ENCODE measurements at regions not wholly inside any gene's neighbourhood (a gene's known extent, or its start where the extent isn't known, plus 50 kb on each side); places are given as distances from the start of the nearest gene placed in this dataset.

DNA sequence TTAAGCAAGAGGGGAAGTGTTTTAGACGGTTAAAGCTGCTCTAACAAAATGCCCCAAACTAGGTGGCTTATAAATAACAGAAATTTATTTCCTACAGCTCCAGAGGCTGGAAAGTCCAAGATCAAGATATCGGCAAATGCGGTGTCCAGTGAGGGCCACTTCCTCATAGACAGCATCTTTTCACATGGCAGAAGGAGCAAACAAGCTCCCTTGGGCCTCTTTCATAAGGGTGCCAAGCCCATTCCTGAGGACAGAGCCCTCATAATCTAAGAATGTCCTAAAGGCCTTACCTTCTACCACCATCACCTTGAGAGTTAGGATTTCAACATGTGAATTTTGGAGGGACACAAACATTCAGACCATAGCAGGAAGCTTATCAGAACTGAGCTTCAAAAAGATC, 57.3 kb upstream of the PPP1CB start:
- H3K4me3 ChIP-seq (ENCODE audit: low read depth in 1 of 2, low read length in 2 of 2) = no peak overlapping the region

GRCh38 chr2:28695245-28695647, 56.4 kb upstream of the PPP1CB start:
- H3K4me1 ChIP-seq (ENCODE audit: control insufficient read depth in 1 of 2, insufficient read depth in 2 of 2, low read length in 2 of 2) = peaks cover 3 to 10% of the 10 kb centered on the region in 2 donors
- no peaks in the 10 kb centered on the region for H3K36me3 ChIP-seq (ENCODE audit: control insufficient read depth in 1 of 2, insufficient read depth in 2 of 2, low read length in 2 of 2)
- H3K27ac ChIP-seq (ENCODE audit: low read length) = no peak overlapping the region
- H3K4me3 ChIP-seq (ENCODE audit: low read depth in 1 of 2, low read length in 2 of 2) = peak overlapping the region in 1 of 2 donors; percentile 6
- H3K27me3 ChIP-seq (ENCODE audit: low read depth, low read length) = no peaks in the 10 kb centered on the region
- no peaks in the 10 kb centered on the region for H3K9me3 ChIP-seq (ENCODE audit: control insufficient read depth in 1 of 2, low read length in 2 of 2)

More for the DNA sequence above, 57.3 kb upstream of the PPP1CB start:
- no peak overlapping the region for H3K27ac ChIP-seq (ENCODE audit: low read length)
- no peaks in the 10 kb centered on the region for H3K36me3 ChIP-seq (ENCODE audit: control insufficient read depth in 1 of 2, insufficient read depth in 2 of 2, low read length in 2 of 2)
- peaks cover 3 to 10% of the 10 kb centered on the region in 2 donors for H3K4me1 ChIP-seq (ENCODE audit: control insufficient read depth in 1 of 2, insufficient read depth in 2 of 2, low read length in 2 of 2)
- no peaks in the 10 kb centered on the region for H3K9me3 ChIP-seq (ENCODE audit: control insufficient read depth in 1 of 2, low read length in 2 of 2)
- H3K27me3 ChIP-seq (ENCODE audit: low read depth, low read length) = no peaks in the 10 kb centered on the region

GRCh38 chr2:28696261-28696660, 55.4 kb upstream of the PPP1CB start:
- no peak overlapping the region for H3K27ac ChIP-seq (ENCODE audit: low read length)
- no peaks in the 10 kb centered on the region for H3K9me3 ChIP-seq (ENCODE audit: control insufficient read depth in 1 of 2, low read length in 2 of 2)
- H3K4me3 ChIP-seq (ENCODE audit: low read depth in 1 of 2, low read length in 2 of 2) = no peak overlapping the region

GRCh38 chr2:28697602-28698149, 54.0 kb upstream of the PPP1CB start:
- Histone ChIP-seq H3K27me3 (ENCODE audit: low read depth, low read length) (no peaks in the 10 kb centered on the region), H3K36me3 (ENCODE audit: control insufficient read depth in 1 of 2, insufficient read depth in 2 of 2, low read length in 2 of 2) (no peaks in the 10 kb centered on the region), H3K4me3 (ENCODE audit: low read depth in 1 of 2, low read length in 2 of 2) (no peak overlapping the region), H3K27ac (ENCODE audit: low read length) (no peak overlapping the region), H3K9me3 (ENCODE audit: control insufficient read depth in 1 of 2, low read length in 2 of 2) (no peaks in the 10 kb centered on the region), H3K4me1 (ENCODE audit: control insufficient read depth in 1 of 2, insufficient read depth in 2 of 2, low read length in 2 of 2) (peaks cover 0 to 4% of the 10 kb centered on the region in 2 donors)

More at GRCh38 chr2:28696261-28696660, 55.4 kb upstream of the PPP1CB start:
- H3K27me3 ChIP-seq (ENCODE audit: low read depth, low read length) = no peaks in the 10 kb centered on the region
- no peaks in the 10 kb centered on the region for H3K36me3 ChIP-seq (ENCODE audit: control insufficient read depth in 1 of 2, insufficient read depth in 2 of 2, low read length in 2 of 2)
- H3K4me1 ChIP-seq (ENCODE audit: control insufficient read depth in 1 of 2, insufficient read depth in 2 of 2, low read length in 2 of 2) = peaks cover 3 to 10% of the 10 kb centered on the region in 2 donors

DNA sequence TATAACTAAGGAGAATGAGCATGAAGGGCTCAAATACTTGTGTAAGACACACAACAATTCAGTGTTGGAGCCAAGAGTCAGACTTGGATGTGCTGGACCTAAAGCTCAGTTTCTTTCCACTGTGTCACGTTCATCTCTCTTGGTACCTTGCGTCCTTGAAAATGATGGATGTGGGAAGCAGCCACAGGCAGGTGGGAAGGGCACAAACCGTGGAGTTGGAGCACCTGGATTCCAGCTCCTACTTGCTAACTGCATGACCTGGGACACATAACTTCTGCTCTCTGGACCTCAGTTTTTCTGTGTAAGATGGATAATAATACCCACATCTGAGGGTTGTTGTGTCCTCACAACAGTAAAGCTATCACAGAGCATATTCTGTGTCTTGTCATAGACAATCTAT, 53.1 kb upstream of the PPP1CB start:
- H3K36me3 ChIP-seq (ENCODE audit: control insufficient read depth in 1 of 2, insufficient read depth in 2 of 2, low read length in 2 of 2) = no peaks in the 10 kb centered on the region
- H3K27me3 ChIP-seq (ENCODE audit: low read depth, low read length) = no peaks in the 10 kb centered on the region
- peaks cover 0 to 4% of the 10 kb centered on the region in 2 donors for H3K4me1 ChIP-seq (ENCODE audit: control insufficient read depth in 1 of 2, insufficient read depth in 2 of 2, low read length in 2 of 2)
- no peaks in the 10 kb centered on the region for H3K9me3 ChIP-seq (ENCODE audit: control insufficient read depth in 1 of 2, low read length in 2 of 2)
- H3K4me3 ChIP-seq (ENCODE audit: low read depth in 1 of 2, low read length in 2 of 2) = no peak overlapping the region
- no peak overlapping the region for H3K27ac ChIP-seq (ENCODE audit: low read length)

Measured in muscle layer of duodenum (tissue), 2 donors.